Natural killer cell (primary cell): ENCODE measurements at regions not wholly inside any gene's neighbourhood (a gene's known extent, or its start where the extent isn't known, plus 50 kb on each side); places are given as distances from the start of the nearest gene placed in this dataset.

Experiments
- ATAC-seq, 3 donors: fragments of 150-1000 bp in 2 of 3; fragments of 200-7000 bp in 1 of 3; cut with Tn5 transposase; 1 replicate in 1 of 3; 2 replicates in 2 of 3; pipeline ENCODE4 v1.10.0; 2021; ENCODE audit warnings: mild to moderate bottlenecking in 2 of 3, moderate library complexity in 2 of 3
- DNase-seq, 2 donors: peaks; one replicate each; pipeline versions ENCODE4 v3.0.0 to v3.0.0-alpha.2; 2013 to 2021; ENCODE audit warnings: mixed read lengths in 1 of 2
- H3K27ac ChIP-seq: one replicate; pipeline ENCODE4 v1.5.1; 2013; ENCODE audit warnings: mild to moderate bottlenecking, low read length
- H3K27me3 ChIP-seq: one replicate; pipeline ENCODE4 v1.6.1; 2013; ENCODE audit warnings: low read length; ENCODE audit not compliant: control insufficient read depth, insufficient read depth
- H3K36me3 ChIP-seq: one replicate; pipeline ENCODE4 v1.6.1; 2013; ENCODE audit warnings: low read length; ENCODE audit not compliant: control insufficient read depth, insufficient read depth
- H3K4me1 ChIP-seq: one replicate; pipeline ENCODE4 v1.6.1; 2013; ENCODE audit warnings: low read length; ENCODE audit not compliant: control insufficient read depth, insufficient read depth
- H3K4me3 ChIP-seq: one replicate; pipeline ENCODE4 v1.5.1; 2013; ENCODE audit warnings: low read length
- H3K9me3 ChIP-seq: one replicate; pipeline ENCODE4 v1.6.1; 2013; ENCODE audit warnings: low read length; ENCODE audit not compliant: control insufficient read depth, insufficient read depth
- H3K27ac Mint-ChIP-seq, 2 donors: one replicate each; pipeline ENCODE4 v1.8.0; 2022; ENCODE audit warnings: mild to moderate bottlenecking in 2 of 2, mixed read lengths in 2 of 2, moderate library complexity in 1 of 2
- H3K27me3 Mint-ChIP-seq, 2 donors: one replicate each; pipeline ENCODE4 v1.8.0; 2022; ENCODE audit warnings: low read depth in 2 of 2, mixed read lengths in 2 of 2
- H3K36me3 Mint-ChIP-seq: one replicate; pipeline ENCODE4 v1.8.0; 2022; ENCODE audit warnings: mixed read lengths
- H3K4me1 Mint-ChIP-seq, 2 donors: one replicate each; pipeline ENCODE4 v1.8.0; 2022; ENCODE audit warnings: mixed read lengths in 2 of 2
- H3K4me3 Mint-ChIP-seq: one replicate; pipeline ENCODE4 v1.8.0; 2022; ENCODE audit warnings: mild to moderate bottlenecking, moderate library complexity, mixed read lengths
- H3K9me3 Mint-ChIP-seq, 2 donors: one replicate each; pipeline ENCODE4 v1.8.0; 2022; ENCODE audit warnings: mixed read lengths in 2 of 2
- WGBS: methylation state at CpG from one replicate; pipeline ENCODE4 v1.1.7; 2013; ENCODE audit warnings: missing lambda C conversion rate; ENCODE audit not compliant: insufficient coverage; 5-methylcytosine and 5-hydroxymethylcytosine counted together
- intact Hi-C: fragments of 100-400 bp; cut with micrococcal nuclease; formaldehyde crosslinking; loops from one replicate; pipeline ENCODE4 v1.14.2; 2022
- TF ChIP-seq, protein P1 (sequence below): fragments of 200-600 bp; IDR thresholded peaks from one replicate; pipeline ENCODE4 v1.8.0; 2022; ENCODE audit warnings: antibody characterized with exemption

DNA sequence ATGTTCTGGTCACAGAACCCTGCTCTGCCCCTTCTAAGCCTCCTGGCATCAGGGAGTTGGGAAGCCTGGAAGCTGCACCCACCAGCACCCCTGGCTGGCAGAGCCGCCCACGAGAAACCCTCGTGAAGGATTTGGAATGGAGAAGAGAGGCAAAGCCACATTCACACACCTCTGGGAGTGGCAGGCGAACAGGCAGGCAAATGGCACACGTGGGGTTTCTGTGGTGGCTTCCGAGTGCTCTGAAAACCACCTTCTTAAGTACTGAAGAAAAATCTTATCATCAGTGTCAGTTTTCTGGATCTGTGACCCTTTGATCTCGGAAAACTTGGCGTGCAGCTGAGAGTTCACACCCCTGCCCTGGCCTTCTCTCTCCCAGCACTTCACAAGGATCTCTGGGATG is 442.2 kb upstream of the FRG1 start:
- H3K4me3 ChIP-seq = no peak overlapping the region
- Mint-ChIP-seq H3K36me3 (peaks cover 7% of the 10 kb centered on the region), H3K4me3 (no peak overlapping the region), H3K27ac (no peak overlapping the region), H3K9me3 (peaks cover 4 to 8% of the 10 kb centered on the region in 2 donors), H3K27me3 (no peaks in the 10 kb centered on the region), H3K4me1 (no peaks in the 10 kb centered on the region)
- TF ChIP-seq, protein P1, sequence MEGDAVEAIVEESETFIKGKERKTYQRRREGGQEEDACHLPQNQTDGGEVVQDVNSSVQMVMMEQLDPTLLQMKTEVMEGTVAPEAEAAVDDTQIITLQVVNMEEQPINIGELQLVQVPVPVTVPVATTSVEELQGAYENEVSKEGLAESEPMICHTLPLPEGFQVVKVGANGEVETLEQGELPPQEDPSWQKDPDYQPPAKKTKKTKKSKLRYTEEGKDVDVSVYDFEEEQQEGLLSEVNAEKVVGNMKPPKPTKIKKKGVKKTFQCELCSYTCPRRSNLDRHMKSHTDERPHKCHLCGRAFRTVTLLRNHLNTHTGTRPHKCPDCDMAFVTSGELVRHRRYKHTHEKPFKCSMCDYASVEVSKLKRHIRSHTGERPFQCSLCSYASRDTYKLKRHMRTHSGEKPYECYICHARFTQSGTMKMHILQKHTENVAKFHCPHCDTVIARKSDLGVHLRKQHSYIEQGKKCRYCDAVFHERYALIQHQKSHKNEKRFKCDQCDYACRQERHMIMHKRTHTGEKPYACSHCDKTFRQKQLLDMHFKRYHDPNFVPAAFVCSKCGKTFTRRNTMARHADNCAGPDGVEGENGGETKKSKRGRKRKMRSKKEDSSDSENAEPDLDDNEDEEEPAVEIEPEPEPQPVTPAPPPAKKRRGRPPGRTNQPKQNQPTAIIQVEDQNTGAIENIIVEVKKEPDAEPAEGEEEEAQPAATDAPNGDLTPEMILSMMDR = no peak
- H3K27me3 ChIP-seq = no peaks in the 10 kb centered on the region
- no peaks in the 10 kb centered on the region for H3K4me1 ChIP-seq
- H3K9me3 ChIP-seq = no peaks in the 10 kb centered on the region
- no peak overlapping the region for H3K27ac ChIP-seq
- intact Hi-C loops = no loop called here
- ATAC-seq = no peak
- 84% methylated on average over 8 of the region's 8 CpGs for WGBS
- no peak for DNase-seq
- H3K36me3 ChIP-seq = no peaks in the 10 kb centered on the region

DNA sequence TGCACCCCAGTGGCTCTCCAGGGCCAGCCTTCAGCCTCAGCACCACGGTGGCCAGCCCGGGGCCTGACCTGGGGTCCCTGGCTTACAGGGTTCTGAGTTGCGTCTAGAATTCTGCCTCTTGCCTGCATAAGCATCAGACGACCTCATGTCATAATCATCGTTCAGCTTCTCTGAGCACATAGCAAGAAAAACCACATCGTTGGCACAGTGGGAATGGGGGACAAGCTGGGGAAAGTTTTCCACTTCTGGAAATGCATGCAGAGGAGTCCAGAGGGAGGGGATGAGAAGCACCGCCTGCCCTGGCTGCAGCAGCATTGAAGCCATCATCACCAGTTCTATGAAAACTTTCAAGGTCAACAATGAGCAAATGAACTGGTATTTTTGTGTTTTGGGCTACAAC is 441.0 kb upstream of the FRG1 start:
- Mint-ChIP-seq H3K4me1 (no peaks in the 10 kb centered on the region), H3K4me3 (no peak overlapping the region), H3K36me3 (no peaks in the 10 kb centered on the region), H3K9me3 (peaks cover 4 to 8% of the 10 kb centered on the region in 2 donors), H3K27ac (no peak overlapping the region), H3K27me3 (no peaks in the 10 kb centered on the region)
- TF ChIP-seq, protein P1 = no peak
- H3K4me3 ChIP-seq = no peak overlapping the region
- 93% methylated on average over 7 of the region's 7 CpGs for WGBS
- no peak overlapping the region for H3K27ac ChIP-seq
- no peaks in the 10 kb centered on the region for H3K36me3 ChIP-seq
- ATAC-seq (no peak), DNase-seq (no peak)
- H3K4me1 ChIP-seq = no peaks in the 10 kb centered on the region
- intact Hi-C loops = no loop called here
- H3K9me3 ChIP-seq = no peaks in the 10 kb centered on the region
- no peaks in the 10 kb centered on the region for H3K27me3 ChIP-seq

DNA sequence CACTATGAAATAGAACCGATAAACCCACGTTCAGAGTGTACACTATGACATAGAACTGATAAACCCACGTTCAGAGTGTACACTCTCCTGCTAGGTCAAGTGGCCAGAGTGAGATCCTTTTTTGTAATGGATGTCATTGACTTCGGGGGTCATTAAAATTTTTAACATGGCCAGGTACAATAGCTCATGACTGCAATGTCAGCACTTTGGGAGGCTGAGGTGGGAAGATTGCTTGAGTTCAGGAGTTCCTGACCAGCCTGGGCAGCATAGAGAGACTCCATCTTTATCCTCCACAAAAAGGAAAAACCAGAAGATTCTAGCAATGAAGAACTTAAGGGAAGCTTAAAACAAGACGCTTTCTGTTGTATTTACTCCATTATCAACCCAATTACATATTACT is 439.7 kb upstream of the FRG1 start:
- DNase-seq (no peak), ATAC-seq (no peak)
- Mint-ChIP-seq H3K27ac (no peak overlapping the region), H3K27me3 (no peaks in the 10 kb centered on the region), H3K9me3 (peaks cover 8 to 13% of the 10 kb centered on the region in 2 donors), H3K4me1 (no peaks in the 10 kb centered on the region), H3K36me3 (no peaks in the 10 kb centered on the region), H3K4me3 (no peak overlapping the region)
- Histone ChIP-seq H3K4me1 (no peaks in the 10 kb centered on the region), H3K9me3 (no peaks in the 10 kb centered on the region), H3K4me3 (no peak overlapping the region), H3K27me3 (no peaks in the 10 kb centered on the region), H3K36me3 (no peaks in the 10 kb centered on the region), H3K27ac (no peak overlapping the region)
- TF ChIP-seq, protein P1 = no peak
- 89% methylated on average over 4 of the region's 5 CpGs for WGBS
- intact Hi-C loops = no loop called here

DNA sequence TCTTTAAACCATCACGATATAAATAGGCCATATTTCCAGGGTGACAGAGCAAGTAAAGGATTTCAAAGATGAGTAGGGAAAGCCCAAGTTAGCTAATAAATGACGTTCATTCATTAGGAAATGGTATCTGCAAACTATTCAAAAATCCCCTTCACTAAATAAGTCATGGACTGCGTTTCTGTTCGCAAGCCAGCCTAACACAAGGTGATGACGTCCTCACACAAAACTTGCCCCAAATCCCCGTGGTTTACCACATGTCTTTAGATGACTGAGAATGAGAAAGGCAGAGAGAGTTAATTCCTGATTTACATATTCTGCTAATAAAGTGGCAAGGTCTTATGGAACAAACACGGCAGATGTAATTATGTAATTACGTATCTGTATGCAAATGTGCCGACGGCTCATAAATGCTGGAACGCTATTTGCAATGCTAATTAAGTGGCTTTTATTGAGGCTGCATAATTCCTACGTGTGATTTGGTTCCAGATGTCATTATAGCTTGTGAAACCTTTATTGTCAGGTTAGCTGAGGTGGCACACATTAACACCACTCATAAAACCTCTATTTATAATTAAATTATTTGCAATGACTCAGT is 437.7 kb upstream of the FRG1 start:
- TF ChIP-seq, protein P1 = no peak
- no peak for ATAC-seq
- peaks cover 5 to 6% of the 10 kb centered on the region in 2 donors for H3K9me3 Mint-ChIP-seq
- intact Hi-C loops = no loop called here
- 77% methylated on average over 12 of the region's 12 CpGs for WGBS
- no peak for DNase-seq
- H3K36me3 ChIP-seq = no peaks in the 10 kb centered on the region
- H3K4me3 Mint-ChIP-seq = no peak overlapping the region
- no peak overlapping the region for H3K4me3 ChIP-seq
- no peak overlapping the region for H3K27ac ChIP-seq
- no peak overlapping the region for H3K27ac Mint-ChIP-seq
- H3K4me1 Mint-ChIP-seq = no peaks in the 10 kb centered on the region
- no peaks in the 10 kb centered on the region for H3K9me3 ChIP-seq
- H3K27me3 ChIP-seq = no peaks in the 10 kb centered on the region
- H3K4me1 ChIP-seq = no peaks in the 10 kb centered on the region
- no peaks in the 10 kb centered on the region for H3K36me3 Mint-ChIP-seq
- H3K27me3 Mint-ChIP-seq = no peaks in the 10 kb centered on the region
